ENCODE measurements at regions not wholly inside any gene's neighbourhood (a gene's known extent, or its start where the extent isn't known, plus 50 kb on each side); places are given as distances from the start of the nearest gene placed in this dataset.

DNA sequence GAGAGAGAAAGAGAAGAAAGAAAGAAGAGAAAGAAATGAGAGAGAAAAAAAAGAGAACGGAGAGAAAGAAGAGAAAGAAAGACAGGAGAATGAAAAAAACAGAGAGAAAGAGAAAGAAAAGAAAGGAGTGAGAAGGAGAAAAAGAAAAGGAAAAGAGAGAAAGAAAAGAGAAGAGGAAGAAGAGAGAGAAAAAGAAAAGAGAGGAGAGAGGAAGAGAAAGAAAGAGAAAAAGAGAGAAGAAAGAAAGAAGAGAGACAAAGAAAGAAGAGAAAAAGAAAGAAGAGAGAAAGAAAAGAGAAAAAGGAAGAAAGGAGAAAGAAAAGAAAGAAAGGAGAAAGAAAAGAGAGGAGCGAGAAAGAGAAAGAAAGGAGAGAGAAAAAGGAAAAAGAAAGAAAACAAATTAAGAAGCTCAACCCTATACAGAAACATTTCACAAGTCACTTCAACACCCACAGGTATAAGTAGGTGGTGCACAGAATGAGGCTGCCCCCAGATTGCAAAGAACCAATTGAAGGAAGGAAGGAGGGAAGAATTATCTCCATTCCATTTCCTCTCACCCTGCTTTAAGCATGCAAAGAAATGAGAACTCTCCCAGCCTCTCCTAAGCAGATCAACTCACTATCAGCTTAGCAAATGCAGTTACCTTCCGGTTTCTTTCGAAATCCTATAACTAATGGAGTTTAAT lies 98.8 kb upstream of the CACNA1A start:
- DNase-seq (ENCODE audit: low read depth) = no peak

DNA sequence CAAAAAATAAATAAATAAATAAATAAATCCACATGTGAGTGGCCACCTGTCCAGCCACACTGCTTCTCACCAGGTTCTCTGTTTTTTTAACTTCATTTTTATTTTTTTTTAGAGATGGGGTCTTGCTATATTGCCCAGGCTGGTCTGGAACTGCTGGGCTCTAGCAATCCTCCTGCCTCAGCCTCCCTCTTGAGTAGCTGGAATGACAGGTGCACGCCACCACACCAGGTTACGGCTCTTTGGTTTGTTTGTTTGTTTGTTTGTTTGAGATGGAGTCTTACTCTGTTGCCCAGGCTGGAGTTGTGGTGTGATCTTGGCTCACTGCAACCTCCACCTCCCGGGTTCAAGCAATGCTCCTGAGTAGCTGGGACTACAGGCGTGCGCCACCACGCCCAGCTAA lies 94.5 kb upstream of the CACNA1A start:
- no peak for DNase-seq (ENCODE audit: low read depth)

DNA sequence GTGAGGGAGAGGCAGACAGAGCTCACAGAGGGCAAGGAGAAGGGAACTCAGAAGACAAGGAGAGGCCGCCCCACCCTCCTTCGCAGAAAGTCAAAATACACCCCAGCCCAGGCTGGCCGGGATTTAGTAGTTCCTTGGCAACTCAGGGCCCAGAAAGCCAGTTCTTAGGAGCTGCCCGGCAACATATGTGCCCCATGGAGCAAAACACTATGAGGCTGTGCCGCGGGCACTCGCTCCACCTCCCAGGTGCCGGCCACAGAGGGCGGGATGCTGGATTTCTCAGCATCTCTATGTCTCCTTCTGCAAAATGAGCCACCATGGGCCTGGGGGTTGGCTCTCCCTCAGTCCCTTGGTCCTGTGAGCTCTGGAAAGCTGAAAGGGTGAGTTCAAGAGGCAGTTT lies 93.8 kb upstream of the CACNA1A start:
- no peak for DNase-seq (ENCODE audit: low read depth)

DNA sequence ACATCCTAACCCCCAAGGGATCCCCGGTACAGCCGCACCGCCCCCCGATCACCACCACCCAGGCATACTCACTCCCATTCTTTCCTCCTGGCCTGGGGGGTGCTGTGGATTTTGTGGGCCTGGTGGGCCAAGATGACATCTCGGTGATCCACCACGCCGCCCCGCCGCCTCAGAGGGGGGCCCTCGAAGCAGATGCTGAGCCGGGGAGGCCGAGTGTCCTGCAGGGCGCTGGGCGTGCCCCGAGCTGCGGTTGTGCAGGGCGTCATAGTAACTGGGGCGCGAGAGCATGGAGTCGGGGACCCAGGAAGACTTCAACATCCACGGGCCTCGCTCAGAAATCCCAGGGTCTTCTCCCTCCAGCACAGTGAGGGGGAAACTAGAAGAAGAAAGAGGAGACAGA lies 93.4 kb upstream of the CACNA1A start:
- DNase-seq (ENCODE audit: low read depth) = no peak

DNA sequence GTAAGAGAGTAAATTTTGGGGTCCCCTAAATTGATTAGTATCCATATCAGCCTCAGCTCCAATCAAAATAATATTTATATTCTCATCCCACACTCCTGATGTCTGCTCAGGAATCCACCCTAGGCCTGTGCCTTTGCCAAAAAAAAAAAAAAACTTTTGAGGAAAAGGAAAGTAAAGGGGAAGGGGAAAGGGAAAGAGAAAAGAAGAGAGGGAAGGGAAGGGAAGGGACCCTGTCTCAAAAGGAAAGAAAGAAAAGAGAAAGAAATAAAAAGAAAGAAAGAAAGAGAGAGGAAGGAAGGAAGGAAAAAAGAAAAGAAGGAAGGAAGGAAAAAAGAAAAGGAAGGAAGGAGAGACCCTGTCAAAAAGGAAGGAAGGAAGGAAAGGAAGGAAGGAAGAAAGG lies 91.8 kb upstream of the CACNA1A start:
- DNase-seq (ENCODE audit: low read depth) = no peak

DNA sequence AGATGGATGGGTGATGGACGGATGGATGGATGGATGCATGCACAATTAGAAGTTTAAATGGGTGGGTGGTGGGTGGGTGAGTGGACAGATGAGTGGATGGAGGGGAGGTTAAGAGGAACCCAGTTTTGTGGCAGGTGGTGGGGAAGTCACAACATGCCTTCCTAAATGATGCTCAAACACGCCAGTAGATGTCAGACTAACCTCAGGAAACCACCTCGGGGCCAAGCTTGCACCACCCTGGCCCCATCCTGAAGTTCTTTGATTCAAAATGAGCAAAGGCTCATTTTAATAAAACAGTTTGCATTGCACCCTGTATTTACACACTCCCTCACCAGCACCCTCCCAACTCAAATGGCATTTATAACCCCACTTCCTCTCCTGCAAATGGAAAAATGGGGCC lies 91.4 kb upstream of the CACNA1A start:
- DNase-seq (ENCODE audit: low read depth) = peak; percentile 30

DNA sequence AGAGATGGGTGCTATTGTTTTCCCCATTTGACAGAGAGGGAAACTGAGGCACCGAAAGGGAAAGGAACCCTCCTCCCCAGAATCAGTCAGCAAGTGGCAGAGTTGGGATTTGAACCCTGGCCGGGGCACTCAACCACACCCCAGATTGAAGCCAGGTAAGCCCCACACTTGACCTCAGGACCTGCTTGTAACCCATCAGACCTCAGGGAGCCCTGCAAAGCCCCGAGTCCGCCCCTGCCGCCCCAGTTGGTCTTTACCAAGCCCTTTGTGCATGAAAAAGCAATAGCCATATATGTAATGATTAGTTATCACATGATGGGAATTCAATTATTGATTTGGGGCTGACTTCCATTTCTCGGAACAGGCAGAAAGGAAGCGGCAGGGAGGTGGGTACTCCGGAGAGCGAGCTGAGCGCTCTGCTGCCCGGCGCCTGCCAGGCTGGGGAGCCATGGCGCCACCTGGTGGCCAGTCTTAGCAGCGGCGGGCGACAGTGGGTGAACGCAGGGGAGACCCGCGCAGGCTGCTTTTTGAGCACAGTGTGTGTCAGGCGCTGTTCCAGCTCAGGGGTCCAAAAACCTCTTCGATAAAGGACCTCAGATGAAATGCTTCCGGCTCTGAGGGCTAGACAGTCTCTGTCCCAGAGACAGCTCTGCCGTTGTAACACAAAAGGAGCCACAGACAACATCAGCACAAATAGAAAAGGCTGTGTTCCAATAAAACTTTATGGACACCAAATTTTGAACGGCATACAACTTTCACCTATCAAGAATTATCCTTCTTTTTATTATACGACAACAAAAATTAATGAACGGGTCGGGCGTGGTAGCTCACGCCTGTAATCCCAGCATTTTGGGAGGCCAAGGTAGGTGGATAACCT lies 82.9 kb upstream of the CACNA1A start:
- DNase-seq (ENCODE audit: low read depth) = peak; percentile 78

DNA sequence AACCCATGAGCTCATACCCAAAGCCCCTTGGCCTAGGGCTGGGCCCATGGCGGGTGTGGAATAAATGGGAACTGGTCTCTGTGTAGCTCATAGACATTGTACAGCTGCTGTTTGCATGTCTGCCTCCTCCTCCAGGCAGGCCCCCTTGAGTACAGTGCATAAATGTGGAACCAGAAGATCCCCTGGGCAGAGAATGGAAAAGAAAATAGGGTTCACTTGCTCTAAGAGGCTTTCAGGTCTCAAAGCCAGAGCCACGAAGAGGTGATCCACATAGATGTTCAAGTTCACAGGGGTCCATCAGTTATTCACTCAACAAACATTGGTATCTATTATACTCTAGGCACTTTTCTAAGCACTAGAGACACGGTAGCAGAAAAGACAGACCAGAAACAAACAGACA lies 79.2 kb upstream of the CACNA1A start:
- DNase-seq (ENCODE audit: low read depth) = no peak

DNA sequence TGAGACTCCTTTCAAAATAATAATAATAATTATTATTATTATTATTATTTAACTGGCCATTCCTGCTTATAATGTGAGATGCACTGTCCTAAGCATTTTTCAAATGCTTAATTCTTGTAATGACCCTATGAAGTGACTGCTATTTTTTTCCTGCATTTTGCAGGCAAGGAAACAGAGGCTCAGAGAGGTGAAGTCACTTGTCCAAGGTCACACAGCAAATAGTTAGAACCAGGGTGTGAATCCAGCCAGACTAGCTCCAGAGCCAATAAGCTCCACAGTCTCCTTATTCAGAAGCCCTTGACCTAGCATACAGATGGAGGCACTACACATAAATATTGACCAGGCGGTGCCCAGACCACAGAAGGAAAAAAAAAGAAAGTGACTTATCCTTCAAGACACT lies 77.5 kb upstream of the CACNA1A start:
- DNase-seq (ENCODE audit: low read depth) = no peak

DNA sequence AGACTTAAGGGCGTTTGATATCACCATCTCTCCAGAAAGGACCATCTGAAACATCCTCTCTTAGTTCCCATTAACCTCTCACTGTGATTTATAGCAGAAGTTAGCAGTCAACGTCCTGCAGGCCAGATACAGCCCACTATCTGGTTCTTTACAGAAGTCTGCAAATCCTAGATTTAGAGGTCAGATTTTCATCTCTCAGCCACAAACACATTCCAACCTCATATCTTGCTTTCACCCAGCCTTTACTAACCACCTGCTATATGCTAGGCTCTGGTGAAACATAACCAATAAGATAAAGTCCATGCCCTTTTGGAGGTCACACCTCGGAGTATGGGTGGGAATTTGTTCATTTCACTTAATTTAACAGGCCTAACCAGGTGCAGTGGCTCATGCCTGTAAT lies 76.8 kb upstream of the CACNA1A start:
- DNase-seq (ENCODE audit: low read depth) = no peak

DNA sequence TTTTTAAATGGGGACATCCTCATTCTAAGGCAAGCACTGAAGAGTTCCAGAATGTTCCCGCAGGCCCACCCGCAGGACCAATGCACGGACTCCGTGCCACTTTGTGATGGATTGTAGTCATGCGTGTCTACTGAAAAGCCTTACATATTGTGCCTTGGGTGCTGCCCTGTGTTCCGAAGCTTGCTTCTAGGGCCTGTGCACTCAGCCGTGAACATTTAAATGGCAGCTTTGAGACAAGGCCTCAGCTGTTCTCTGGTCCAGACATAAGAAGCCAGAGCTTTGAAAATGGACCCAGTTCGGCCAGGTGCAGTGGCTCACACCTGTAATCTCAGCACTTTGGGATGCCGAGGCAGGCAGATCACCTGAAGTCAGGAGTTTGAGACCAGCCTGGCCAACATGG lies 75.3 kb upstream of the CACNA1A start:
- DNase-seq (ENCODE audit: low read depth) = no peak

DNA sequence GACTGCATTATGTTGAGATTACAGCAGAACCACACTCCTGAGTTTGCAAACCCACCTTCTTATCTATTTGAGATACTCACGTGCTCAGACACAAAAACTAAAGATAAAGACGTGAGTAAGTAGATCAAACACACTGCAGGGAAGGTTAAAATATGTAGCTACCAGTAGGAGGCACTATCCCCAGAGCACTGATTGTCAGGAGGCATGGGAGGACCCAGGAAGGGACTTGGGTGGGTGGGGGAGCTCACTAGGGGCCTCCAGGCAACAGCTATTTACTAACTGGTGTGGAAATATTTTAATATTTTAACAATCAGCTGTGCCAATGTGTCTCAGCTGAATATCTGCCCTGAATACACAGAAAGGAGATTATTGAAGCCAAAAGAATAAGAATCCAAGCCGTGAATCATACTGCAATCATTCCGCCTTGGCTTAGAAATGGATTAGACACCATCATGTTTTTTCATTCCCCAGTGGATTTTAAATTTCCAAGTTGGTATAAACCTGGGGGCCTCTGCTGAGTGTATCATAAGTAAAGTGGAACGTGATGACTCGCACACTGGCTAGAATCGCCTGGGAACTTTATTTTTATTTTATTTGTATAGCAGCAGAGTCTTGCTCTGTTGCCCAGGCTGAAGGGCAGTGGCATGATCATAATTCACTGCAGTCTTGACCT lies 73.2 kb upstream of the CACNA1A start:
- DNase-seq (ENCODE audit: low read depth) = no peak

DNA sequence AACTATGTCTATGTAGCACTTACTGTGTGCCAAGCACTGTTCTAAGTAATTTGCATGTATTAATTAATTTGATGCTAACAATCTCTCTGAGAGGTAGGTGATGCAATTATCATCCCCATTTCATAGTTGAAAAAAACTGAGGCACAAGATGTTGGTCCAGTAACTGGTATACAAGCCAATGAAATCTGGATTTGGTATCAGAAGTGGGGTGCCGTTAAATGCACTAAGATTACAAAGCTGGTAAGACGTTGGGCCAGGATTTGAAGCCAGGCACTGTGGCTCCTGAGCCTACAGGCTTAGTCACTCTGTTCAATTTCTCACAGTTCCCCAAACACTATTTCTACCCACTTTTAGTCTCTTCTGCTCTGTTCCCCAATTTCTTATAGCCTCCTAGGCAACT lies 70.4 kb upstream of the CACNA1A start:
- DNase-seq (ENCODE audit: low read depth) = no peak

DNA sequence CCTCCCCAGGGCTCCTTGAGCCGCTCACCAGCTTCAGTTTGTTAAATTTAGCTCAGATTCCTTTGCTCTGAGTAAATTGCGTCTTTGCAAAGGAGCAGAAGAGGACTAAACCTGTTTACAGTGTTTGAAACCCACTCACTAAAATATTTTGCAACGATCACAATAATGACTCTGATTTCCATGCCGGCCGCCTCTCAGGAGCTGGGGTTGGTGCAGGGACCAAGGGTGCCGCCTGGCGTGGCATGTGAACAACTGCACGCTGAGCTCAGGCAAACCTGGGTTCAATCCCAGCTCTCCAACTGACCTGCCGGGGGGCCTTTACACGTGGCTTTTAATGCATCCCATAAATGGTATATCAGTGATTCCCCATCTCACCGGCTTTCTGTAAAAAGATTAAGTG lies 68.7 kb upstream of the CACNA1A start:
- no peak for DNase-seq (ENCODE audit: low read depth)

DNA sequence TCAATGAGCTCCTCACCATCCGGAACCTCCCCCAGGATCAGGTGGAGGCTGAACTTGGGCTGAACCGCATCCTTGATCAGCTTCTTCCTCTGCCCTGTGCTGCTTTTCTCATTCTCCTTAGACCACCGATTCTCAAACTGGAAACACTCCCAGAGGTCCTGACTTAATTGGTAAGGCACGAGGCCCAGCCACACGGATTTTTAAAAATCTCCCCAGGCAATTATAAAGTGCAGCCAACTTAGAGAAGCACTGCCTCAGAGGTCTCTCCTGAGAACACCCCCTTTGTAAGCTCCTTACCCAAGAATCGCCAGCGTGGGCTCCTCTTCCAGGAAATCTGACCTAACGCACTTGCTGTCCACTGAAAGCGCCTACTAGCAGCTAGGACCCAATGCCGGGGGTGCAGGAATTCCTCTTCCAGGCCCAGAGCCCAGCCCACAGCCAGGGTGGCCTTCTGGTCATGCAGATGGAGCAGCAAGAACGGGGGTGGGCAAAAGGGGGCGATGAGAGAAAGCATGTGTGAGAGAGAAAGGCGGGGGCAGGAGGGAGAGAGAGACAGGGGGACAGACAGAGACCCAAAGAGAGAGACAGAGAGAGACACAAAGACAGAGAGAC lies 66.9 kb upstream of the CACNA1A start:
- no peak for DNase-seq (ENCODE audit: low read depth)

DNA sequence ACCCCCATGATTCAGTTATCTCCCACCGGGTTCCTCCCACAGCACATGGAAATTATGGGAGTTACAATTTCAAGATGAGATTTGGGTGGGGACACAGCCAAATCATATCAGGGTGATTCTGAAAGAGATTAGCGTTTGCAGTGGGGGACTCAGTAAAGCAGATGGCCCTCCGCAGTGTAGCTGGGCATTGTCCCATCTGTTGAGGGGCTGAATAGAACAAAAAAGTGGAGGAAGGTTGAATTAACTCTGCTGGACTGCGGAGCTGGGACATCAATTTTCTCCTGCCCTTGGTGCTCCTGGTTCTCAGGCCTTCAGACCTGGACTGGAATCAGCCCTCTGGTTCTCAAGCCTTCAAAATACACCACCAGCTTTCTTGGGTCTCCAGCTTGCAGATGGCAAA lies 55.2 kb upstream of the CACNA1A start:
- DNase-seq (ENCODE audit: low read depth) = no peak

DNA sequence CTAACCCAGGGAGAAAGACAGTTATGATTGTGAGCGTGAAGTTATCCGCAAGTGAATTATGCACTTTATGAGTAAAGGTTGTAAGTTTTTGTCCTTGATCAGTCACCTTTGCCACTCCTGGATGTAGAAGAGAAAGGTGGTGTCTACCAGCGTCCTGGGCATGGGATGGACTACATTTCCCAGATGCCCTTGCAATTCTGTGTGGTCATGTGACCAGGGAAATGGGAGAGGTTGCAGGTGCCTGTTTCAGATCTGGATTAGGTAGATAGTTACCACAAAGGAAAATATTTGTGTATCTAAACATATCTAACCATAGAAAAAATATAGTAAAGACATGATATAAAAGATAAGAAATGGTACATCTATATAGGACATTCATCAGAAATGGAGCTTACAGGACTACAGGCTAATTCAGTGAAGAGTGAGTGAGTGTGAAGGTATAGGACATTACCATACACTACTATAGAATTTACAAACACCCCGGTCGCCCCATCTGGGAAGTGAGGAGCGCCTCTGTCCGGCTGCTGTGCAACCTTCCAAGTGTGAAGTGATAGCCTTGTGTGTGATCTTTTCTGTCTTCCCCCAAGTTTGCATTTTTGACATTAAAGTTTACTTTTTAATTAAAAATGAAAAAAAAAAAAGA lies 51.6 kb upstream of the CACNA1A start:
- DNase-seq (ENCODE audit: low read depth) = no peak

DNA sequence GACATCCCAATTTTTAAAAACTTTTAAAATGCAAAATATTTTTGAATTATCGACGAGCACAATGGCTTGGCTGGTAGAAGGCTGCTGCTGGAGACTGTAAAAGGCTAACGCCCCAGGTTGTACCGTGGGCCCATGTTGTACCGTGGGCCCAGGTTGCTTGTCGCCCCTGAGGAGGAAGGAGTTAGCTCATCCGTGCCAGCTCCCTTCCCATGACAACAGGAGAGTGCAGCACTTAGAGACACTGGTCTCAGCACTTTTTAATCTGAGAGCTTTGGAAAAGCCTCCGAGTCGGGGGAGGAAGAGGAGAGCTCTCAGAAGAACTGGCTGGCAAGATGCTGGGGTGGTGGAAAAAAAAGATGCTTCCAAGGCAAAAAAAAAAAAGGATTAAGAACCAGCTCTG lies 50.3 kb upstream of the CACNA1A start:
- no peak for DNase-seq (ENCODE audit: low read depth)

Measured in activated T-cell treated with anti-CD3 and anti-CD28 coated beads for 24 hours (primary cell).